ENCODE measurements at regions not wholly inside any gene's neighbourhood (a gene's known extent, or its start where the extent isn't known, plus 50 kb on each side); places are given as distances from the start of the nearest gene placed in this dataset.
"Not testable (repeated sequence)": the region's sequence is repeated elsewhere in the genome, so short reads cannot be mapped to it uniquely, and the experiment has no call there.

- DNase-seq (ENCODE audit: low read depth in 2 of 2) = no peak
These were observed 233.9 kb downstream of the ZIC5 start for GRCh38 chr13:99737481-99738245.

GRCh38 chr13:99736541-99736940, 235.0 kb downstream of the ZIC5 start:
- no peak for DNase-seq (ENCODE audit: low read depth in 2 of 2)

- DNase-seq (ENCODE audit: low read depth in 2 of 2) = no peak
These were observed 232.9 kb downstream of the TM9SF2 start for GRCh38 chr13:99734013-99734693.

- no peak for DNase-seq (ENCODE audit: low read depth in 2 of 2)
These were observed 232.1 kb downstream of the TM9SF2 start for GRCh38 chr13:99733346-99733745.

- DNase-seq (ENCODE audit: low read depth in 2 of 2) = no peak
These were observed 230.5 kb downstream of the TM9SF2 start for GRCh38 chr13:99731747-99732146.

- DNase-seq (ENCODE audit: low read depth in 2 of 2) = no peak
These were observed 229.1 kb downstream of the TM9SF2 start for GRCh38 chr13:99730403-99730802.

GRCh38 chr13:99729745-99730144, 228.5 kb downstream of the TM9SF2 start:
- DNase-seq (ENCODE audit: low read depth in 2 of 2) = no peak

- DNase-seq (ENCODE audit: low read depth in 2 of 2) = not testable (repeated sequence)
These were observed 226.4 kb downstream of the TM9SF2 start for GRCh38 chr13:99727651-99728050.

- DNase-seq (ENCODE audit: low read depth in 2 of 2) = no peak
These were observed 225.1 kb downstream of the TM9SF2 start for GRCh38 chr13:99726282-99726894.

- DNase-seq (ENCODE audit: low read depth in 2 of 2) = no peak
These were observed 224.4 kb downstream of the TM9SF2 start for GRCh38 chr13:99725644-99726043.

- no peak for DNase-seq (ENCODE audit: low read depth in 2 of 2)
These were observed 223.6 kb downstream of the TM9SF2 start for GRCh38 chr13:99724633-99725517.

GRCh38 chr13:99723878-99724277, 222.6 kb downstream of the TM9SF2 start:
- no peak for DNase-seq (ENCODE audit: low read depth in 2 of 2)

GRCh38 chr13:99722931-99723330, 221.7 kb downstream of the TM9SF2 start:
- no peak for DNase-seq (ENCODE audit: low read depth in 2 of 2)

GRCh38 chr13:99722338-99722818, 221.1 kb downstream of the TM9SF2 start:
- DNase-seq (ENCODE audit: low read depth in 2 of 2) = no peak

- DNase-seq (ENCODE audit: low read depth in 2 of 2) = no peak
These were observed 220.5 kb downstream of the TM9SF2 start for GRCh38 chr13:99721606-99722337.

- DNase-seq (ENCODE audit: low read depth in 2 of 2) = no peak
These were observed 216.8 kb downstream of the TM9SF2 start for GRCh38 chr13:99717959-99718674.

- DNase-seq (ENCODE audit: low read depth in 2 of 2) = no peak
These were observed 207.9 kb downstream of the TM9SF2 start for GRCh38 chr13:99709134-99709533.

GRCh38 chr13:99704390-99704789, 203.1 kb downstream of the TM9SF2 start:
- DNase-seq (ENCODE audit: low read depth in 2 of 2) = no peak

- DNase-seq (ENCODE audit: low read depth in 2 of 2) = no peak
These were observed 202.6 kb downstream of the TM9SF2 start for GRCh38 chr13:99703908-99704307.

GRCh38 chr13:99702687-99703319, 201.5 kb downstream of the TM9SF2 start:
- no peak for DNase-seq (ENCODE audit: low read depth in 2 of 2)
